ENCODE measurements at regions not wholly inside any gene's neighbourhood (a gene's known extent, or its start where the extent isn't known, plus 50 kb on each side); places are given as distances from the start of the nearest gene placed in this dataset.

DNA sequence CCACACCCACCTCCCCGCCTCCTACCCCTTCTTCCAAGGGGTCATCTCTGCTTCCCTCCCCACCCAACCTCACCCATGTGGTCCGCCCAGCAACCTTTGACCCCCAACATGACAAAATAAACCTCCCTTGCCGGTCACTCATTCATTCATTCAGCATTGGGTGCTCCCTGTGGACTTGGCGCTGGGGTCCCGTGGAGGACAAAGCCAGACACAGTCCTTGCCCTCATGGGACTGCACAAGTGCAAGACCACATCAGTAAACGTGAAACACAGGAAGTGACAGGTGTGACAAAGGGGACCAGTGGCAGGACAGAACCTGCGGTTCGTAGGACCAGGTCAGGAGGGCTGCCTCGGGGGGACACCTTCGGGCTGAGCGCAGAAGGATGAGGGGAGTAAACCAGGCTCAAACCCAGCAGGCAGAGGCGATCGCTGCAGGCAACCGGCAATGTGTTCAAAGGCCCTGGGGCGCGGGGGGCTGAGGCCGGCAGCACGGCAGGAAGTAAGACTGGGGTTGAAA is 185.4 kb downstream of the SEC14L1 start:
- H3K27ac ChIP-seq = no peak overlapping the region
- TF ChIP-seq, protein P1, sequence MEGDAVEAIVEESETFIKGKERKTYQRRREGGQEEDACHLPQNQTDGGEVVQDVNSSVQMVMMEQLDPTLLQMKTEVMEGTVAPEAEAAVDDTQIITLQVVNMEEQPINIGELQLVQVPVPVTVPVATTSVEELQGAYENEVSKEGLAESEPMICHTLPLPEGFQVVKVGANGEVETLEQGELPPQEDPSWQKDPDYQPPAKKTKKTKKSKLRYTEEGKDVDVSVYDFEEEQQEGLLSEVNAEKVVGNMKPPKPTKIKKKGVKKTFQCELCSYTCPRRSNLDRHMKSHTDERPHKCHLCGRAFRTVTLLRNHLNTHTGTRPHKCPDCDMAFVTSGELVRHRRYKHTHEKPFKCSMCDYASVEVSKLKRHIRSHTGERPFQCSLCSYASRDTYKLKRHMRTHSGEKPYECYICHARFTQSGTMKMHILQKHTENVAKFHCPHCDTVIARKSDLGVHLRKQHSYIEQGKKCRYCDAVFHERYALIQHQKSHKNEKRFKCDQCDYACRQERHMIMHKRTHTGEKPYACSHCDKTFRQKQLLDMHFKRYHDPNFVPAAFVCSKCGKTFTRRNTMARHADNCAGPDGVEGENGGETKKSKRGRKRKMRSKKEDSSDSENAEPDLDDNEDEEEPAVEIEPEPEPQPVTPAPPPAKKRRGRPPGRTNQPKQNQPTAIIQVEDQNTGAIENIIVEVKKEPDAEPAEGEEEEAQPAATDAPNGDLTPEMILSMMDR (conservative IDR thresholded peaks at IDR 0.05) = no peak
- TF ChIP-seq ZFX (IDR thresholded peaks at IDR 0.05) = no peak

DNA sequence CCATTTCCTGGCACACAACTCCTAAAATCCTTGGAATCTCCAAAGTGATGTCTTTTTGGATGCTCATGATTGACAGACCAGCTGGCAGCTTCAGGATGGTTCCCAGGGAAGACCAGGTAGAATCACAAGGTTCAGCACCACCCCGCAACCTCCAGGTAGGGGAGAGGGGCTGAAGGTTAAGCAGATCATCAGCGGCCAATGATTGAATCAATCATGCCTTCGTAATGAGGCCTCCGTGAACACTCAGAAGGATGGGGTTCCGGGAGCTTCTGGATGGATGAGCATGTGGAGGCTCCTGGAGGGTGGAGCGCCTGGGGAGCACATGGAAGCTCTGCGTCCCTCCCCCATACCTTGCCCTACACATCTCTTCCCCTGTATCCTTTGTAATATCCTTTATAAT is 185.9 kb downstream of the SEC14L1 start:
- TF ChIP-seq ZFX (IDR thresholded peaks at IDR 0.05) = no peak
- TF ChIP-seq, protein P1 (conservative IDR thresholded peaks at IDR 0.05) = no peak
- H3K27ac ChIP-seq = no peak overlapping the region

DNA sequence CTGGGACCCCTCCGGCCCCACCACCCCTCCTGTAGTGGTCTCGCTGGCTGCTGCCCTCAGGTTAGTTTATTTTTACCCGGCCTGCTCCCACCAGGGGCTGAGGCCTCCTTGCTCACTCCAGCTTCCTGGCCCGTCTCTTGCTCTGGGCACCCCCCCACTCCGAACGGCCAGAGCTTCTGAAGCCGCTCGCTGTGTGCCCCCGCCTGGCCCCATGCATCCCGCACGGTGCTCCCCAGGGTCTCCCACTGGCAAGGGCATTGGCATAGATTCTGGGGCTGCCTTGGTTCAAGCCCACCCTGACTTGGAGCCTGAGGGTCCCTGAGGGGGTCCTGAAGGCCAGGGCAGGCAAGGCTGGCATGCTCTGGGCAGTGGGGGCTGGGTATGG is 186.4 kb downstream of the SEC14L1 start:
- H3K27ac ChIP-seq = no peak overlapping the region
- TF ChIP-seq, protein P1 (conservative IDR thresholded peaks at IDR 0.05) = no peak
- no peak for TF ChIP-seq ZFX (IDR thresholded peaks at IDR 0.05)

DNA sequence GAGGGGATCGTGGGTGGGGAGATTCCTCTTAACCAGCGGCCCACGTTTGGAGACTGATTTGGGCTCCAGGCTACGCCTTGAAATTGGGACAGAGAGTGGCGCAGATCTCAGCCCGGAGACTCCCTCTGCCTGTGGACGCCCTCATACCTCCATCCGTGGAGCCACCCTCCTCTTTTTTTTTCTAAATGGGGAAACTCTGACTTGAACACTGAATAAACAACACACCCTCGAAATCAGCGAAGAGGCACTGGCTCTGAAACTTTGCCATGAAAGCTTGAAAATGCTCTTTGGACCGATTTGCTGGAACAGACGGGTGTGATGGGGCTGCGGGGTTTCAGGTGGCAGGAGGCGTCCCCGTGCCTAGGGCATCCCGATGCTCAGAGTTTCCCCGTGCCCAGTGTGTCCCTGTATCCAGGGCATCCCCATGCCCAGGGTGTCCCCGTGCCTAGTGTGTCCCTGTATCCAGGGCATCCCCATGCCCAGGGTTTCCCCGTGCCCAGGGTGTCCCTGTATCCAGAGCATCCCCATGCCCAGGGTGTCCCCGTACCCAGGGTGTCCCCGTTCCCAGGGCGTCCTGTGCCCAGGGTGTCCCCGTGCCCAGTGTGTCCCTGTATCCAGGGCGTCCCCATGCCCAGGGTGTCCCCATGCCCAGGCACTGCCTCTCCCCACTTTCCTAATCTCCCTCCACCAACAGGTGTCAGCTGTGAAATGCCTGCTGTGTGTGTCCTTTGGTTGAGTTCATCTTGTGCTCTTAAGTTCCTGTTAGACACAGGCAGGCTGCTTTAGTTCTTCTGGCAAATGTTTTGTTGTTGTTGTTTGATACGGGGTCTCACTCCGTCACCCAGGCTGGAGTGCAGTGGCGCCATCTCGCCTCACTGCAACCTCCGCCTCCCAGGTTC is 187.0 kb downstream of the SEC14L1 start:
- TF ChIP-seq, protein P1 (conservative IDR thresholded peaks at IDR 0.05) = no peak
- TF ChIP-seq ZFX (IDR thresholded peaks at IDR 0.05) = no peak
- no peak overlapping the region for H3K27ac ChIP-seq

DNA sequence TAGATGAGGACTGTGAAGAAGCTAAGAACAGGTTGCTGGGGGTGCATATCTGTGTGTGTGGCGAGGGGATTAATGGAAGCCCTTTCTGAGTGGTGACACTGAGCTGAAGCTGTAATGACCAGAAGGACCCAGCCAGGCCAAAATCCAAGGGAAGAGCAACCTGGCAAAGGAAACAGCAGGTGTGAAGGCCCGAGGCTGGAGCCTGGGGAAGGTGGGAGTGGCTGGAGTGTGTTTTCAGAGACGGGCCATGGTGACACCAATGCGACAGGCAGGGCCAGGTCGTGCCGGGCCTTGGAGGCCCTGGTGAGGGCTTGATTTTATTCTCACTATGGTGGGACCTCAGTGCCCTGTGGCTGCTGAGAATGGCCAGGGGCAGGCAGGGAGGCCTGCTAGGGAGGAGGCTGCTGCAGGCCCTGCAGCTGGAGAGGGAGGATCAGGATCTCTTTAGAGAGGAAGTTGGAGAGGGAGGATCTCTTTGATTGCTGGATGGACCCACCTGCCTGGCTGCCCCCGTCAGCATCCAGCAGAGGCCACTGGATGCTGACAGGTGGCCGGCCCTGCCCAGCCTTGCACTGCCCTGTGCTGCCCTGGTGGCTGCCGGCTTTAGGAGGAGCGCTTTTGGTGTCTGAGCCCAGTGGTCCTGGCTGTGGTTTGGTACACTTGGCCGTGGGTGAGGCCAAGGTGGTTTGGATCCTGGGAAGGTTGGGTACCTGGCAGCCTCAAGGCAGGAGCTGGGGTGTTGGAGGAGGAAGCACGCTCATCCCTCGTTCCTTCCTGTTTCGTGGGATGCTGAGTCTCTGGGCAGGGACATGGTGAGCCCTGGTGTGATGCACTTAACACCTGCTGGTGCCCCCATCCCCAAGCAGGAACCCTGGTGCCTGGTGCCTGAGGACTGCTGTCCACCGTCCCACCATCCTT is 188.3 kb downstream of the SEC14L1 start:
- TF ChIP-seq ZFX (IDR thresholded peaks at IDR 0.05) = no peak
- TF ChIP-seq, protein P1 (conservative IDR thresholded peaks at IDR 0.05) = no peak
- H3K27ac ChIP-seq = no peak overlapping the region

DNA sequence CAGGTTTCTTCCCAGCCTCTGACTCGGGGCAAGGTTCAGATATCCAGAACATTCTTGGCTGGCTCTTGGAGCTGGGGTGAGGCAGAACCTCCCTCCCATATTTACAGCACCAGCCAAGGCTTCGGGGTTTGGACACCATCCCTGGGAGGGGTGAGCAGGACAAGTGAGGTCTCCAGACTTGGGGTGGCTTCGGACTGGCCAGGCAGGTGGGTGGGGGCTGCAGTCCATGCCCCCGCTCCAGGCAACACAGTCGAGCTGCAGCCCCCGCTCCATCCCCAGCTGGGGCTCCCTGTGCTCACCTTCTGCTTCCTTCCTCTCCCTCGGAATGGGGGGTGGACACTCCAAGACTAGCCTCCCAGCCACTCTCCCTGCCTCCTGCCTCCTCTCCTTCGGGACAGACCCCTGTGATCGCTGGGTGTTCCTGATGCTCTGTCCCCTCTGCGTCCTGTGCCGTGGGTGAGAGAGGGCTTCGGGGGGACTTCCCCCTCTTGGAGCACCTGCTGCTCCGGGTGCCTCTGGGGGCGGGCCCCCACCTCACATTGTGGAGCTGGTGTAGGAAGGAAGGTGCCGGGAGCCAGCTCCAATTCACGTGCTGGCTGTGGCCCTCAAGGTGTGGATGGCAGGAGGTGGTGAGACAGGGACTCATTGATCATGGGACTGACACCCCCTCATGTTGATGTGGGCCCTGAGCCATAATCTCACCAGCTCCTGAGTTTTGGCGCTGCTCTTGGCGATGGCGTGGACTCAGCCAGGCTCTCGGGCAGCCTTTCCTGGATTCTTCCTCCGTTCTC is 189.2 kb downstream of the SEC14L1 start:
- TF ChIP-seq, protein P1 (conservative IDR thresholded peaks at IDR 0.05) = no peak
- TF ChIP-seq ZFX (IDR thresholded peaks at IDR 0.05) = no peak
- H3K27ac ChIP-seq = no peak overlapping the region

Data from C4-2B (cell line).